Ovary (tissue), 3 donors: ENCODE measurements at regions not wholly inside any gene's neighbourhood (a gene's known extent, or its start where the extent isn't known, plus 50 kb on each side); places are given as distances from the start of the nearest gene placed in this dataset.

Source experiments
- POLR2A ChIP-seq: fragments of 450-650 bp; IDR thresholded peaks from one replicate; pipeline ENCODE4 v1.6.1; 2017; ENCODE audit warnings: antibody characterized with exemption, mild to moderate bottlenecking, moderate library complexity
- TF ChIP-seq, protein P1 (sequence below), 3 donors: fragments of 450-650 bp in 2 of 3; fragments of 200-600 bp in 1 of 3; IDR thresholded peaks; one replicate each; pipeline versions ENCODE4 v1.5.1 to v1.8.0; 2016 to 2022; ENCODE audit warnings: antibody characterized with exemption in 3 of 3, mild to moderate bottlenecking in 1 of 3
- donor health status: DM: no; HTN: no; CAD: no.

DNA sequence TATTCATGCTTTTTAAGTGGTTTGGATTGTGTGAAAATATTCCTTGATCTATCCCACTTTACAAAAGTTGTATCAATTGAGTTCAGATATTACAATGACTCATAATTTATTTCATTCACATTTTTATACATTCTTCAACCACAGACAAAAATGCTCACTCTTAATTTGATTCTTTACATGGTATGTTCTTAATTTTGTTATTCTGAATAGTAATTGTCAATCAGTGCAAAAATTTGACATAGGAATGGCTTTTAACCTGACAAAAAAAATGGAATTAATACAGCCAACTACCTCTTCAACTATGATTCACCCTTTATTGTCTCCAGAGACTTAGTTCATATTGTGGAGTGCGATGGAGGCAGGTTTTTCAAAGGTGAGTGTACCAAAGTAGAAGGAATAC, 1002.4 kb upstream of the ADGRL4 start:
- TF ChIP-seq, protein P1, sequence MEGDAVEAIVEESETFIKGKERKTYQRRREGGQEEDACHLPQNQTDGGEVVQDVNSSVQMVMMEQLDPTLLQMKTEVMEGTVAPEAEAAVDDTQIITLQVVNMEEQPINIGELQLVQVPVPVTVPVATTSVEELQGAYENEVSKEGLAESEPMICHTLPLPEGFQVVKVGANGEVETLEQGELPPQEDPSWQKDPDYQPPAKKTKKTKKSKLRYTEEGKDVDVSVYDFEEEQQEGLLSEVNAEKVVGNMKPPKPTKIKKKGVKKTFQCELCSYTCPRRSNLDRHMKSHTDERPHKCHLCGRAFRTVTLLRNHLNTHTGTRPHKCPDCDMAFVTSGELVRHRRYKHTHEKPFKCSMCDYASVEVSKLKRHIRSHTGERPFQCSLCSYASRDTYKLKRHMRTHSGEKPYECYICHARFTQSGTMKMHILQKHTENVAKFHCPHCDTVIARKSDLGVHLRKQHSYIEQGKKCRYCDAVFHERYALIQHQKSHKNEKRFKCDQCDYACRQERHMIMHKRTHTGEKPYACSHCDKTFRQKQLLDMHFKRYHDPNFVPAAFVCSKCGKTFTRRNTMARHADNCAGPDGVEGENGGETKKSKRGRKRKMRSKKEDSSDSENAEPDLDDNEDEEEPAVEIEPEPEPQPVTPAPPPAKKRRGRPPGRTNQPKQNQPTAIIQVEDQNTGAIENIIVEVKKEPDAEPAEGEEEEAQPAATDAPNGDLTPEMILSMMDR (IDR thresholded peaks at IDR 0.05): no peak
- TF ChIP-seq POLR2A: no peak
